GM11168 (cell line): ENCODE measurements at regions not wholly inside any gene's neighbourhood (a gene's known extent, or its start where the extent isn't known, plus 50 kb on each side); places are given as distances from the start of the nearest gene placed in this dataset.
"Not testable (repeated sequence)": the region's sequence is repeated elsewhere in the genome, so short reads cannot be mapped to it uniquely, and the experiment has no call there.

Experiments
- in situ Hi-C: fragments of 300-500 bp; cut with MboI; formaldehyde crosslinking; loops from one replicate; pipeline ENCODE4 v1.12.0; 2022; ENCODE audit warnings: low sequenced_read_pairs; ENCODE audit not compliant: unreplicated experiment

GRCh38 chr17:14747603-14747950 is 446.7 kb downstream of the HS3ST3B1 start:
- in situ Hi-C loops, result no loop called here

- in situ Hi-C loops, result no loop called here
Measured at GRCh38 chr17:14746822-14747602, 446.1 kb downstream of the HS3ST3B1 start.

DNA sequence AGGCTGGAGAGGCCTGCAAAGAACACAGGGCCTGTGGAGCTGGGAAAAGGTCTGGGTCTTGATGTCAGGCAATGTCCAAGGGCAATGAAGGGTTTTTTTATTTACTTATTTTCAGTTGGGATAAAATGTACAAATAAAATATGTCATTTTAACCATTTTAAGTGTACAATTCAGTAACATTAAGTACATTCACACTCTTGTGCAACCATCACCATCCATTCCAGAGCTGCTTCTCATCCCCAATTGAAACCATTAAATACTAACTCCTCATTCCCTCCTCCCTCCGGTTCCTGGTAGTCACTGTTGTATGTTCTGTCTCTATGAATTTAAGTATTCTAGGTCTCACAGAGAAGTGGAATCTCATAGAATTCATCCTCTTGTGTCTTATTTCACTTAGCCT is 444.7 kb downstream of the HS3ST3B1 start:
- in situ Hi-C loops, result no loop called here

DNA sequence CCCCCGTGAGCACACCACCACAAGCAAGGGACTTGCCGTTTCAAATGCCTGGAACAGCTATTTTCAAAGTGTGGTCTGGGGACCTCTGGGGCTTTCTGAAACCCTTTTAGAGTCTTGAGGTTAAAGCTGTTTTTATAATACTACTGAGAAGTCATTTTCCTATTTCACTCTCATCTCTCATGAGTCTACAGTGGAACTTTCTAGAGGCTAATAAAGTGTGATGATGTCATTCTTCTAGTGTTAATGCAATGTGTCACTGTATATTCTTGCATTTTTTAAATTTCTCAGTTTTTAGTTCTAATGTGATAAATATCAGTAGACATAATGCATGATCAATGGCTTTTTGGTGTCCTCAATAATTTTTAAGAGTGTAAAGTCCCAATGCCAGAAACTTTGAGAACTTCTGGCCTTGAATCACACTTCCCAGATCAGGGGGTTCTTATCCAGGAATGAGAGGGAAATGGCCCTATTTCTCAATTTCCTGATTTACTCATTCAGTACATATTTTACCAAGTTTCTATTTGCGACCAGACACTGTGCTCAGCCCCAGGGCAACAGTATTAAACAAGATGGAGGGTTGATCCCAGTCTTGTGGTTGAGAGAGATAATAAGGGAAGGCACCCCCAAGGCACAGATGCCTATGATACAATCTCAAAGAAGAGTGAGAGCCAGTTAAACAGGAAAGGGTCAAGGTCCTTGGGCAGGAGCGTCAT is 444.0 kb downstream of the HS3ST3B1 start:
- in situ Hi-C loops, result no loop called here

- in situ Hi-C loops, result no loop called here
Measured at GRCh38 chr17:14741491-14741890, 440.6 kb downstream of the HS3ST3B1 start.

DNA sequence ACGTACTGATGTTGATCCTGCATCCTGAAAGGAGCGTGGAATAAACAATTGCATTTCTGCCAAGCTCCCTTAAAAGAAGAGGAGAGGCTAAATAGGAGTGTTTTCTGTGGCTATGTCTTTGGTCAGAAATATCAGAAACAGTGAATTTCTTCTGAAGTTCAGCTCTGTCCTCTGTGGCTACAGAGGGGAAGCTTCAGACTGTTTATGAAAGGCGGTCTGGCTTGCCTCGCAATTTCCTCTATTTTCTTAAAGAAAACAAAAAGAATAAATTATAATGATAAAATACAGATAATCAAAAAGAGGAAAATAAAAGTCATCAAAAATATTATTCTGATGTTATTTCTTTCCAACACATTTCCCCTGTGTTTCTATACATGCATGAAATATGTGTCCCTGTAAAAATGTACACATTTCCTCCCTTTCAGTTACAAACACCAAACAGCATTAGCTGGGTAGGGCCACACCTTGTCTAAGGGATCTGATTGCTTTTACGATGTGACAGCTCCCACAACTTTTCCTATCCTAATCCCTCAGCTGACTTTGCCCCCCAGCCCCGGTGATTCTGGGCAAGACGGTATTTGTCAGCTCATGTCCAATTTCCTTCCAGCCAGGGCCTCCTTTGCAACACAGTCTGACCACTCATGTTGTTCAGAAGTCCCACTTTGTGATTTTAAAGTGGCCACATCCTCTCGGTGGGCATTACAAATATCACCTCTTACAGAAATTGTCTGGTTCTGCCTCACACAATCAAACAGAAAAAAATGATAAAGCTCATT is 439.0 kb downstream of the HS3ST3B1 start:
- in situ Hi-C loops, result no loop called here

DNA sequence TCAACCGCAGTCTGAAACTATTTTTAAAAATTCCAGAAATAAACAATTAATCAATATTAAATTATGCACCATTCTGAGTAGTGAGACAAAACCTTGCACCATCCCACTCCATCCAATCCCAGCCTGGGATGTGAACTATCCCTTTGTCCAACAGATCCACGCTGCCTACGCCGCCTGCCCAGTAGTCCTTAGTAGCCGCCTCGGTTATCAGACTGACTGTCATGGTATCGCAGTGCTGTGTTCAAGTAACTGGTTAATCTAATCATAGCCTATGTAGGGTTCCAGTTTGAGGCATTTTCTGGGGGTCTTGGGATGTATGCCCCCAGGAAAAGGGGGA is 437.7 kb downstream of the HS3ST3B1 start:
- in situ Hi-C loops, result no loop called here

DNA sequence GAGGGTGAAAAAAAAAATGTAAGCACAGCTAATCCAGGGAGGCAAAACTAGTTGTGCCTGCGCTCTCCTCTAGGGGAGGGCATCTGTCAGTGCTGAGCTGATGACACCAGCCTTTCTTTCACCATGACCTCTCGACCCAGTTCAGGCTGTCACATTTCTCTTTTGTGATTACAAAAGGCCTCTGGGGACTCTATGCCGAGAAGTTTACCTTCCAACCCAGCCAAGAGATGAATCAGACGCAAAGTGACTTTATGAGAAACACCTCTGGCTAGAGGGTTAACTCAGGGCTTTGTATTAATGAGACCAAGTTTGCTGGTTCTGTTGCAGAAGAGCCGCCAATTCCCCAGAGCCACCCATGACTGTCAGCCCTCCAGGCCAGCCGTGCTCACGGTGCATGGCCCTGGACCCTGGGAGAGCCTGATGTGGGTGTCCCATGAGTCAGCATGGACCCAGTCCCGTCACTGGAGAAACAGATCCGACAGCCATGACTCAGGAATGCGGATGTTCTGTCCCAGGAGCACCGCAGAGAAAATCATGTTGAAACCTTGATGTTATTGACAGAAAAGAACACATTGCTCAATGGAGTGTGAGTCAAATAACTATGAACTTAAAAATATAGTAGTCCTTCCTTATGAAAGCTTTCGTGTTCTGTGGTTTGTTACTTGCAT is 437.2 kb downstream of the HS3ST3B1 start:
- in situ Hi-C loops, result no loop called here

- in situ Hi-C loops, result no loop called here
Measured at GRCh38 chr17:14736631-14737030, 435.8 kb downstream of the HS3ST3B1 start.

DNA sequence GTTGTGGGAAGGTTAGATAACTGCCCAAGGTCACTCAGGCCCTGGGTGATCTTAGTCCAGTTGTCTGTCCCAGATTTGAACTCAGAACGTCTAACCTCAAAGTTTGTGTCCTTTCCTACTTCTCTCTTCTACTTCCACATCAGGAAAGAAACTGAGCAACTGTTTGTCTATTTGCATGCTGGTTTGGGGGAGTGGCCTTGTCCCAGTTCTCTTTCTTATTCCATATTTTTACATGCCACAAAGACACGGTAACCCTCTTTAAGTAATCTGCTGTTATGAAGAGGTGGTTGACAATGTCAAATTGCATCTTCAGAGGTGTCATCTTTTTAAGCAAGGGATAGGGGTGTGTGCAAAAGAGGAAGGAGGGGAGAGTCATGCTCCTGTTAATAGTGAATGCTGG is 432.5 kb downstream of the HS3ST3B1 start:
- in situ Hi-C loops, result no loop called here

GRCh38 chr17:14732211-14732610 is 431.3 kb downstream of the HS3ST3B1 start:
- in situ Hi-C loops, result no loop called here

DNA sequence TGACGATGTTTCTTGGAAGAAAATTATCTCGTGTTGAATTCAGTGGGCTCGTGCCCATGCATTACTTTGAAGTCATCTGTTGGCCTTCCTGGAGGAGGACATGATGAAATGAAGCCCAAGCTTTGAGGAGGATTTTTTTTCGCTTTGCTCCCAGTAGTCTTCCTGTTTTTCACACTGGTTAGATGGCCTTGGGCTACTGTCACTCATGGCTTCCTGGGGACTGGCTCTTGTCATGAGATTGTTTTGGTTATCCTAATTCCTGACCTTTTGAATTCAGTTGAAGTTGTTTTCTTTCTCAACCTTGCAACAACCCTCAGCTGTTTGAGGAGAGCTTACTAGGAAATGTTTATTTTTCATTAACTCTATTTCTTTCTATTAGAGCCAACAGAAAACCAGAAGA is 430.7 kb downstream of the HS3ST3B1 start:
- in situ Hi-C loops, result no loop called here

DNA sequence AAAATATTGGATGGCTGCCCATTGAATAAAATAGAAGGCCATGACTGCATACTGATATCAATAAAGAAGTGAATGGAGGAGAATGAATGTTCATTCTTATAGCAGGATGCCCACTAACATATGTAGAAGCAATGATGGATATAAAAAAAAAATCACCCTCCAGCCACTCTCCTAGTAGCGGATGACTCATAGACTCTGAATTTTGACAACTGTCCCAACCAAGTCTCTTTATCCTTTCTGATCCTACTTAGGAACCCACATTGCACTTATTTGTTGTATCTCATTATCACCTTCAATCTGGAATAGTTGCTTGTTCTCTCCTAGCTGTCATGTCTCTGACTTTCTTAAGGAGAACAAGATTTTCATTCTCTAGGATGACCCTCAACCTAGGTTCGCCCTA is 429.9 kb downstream of the HS3ST3B1 start:
- in situ Hi-C loops, result no loop called here

GRCh38 chr17:14725729-14726128 is 424.8 kb downstream of the HS3ST3B1 start:
- in situ Hi-C loops, result no loop called here

GRCh38 chr17:14724770-14725169 is 423.9 kb downstream of the HS3ST3B1 start:
- in situ Hi-C loops, result no loop called here

GRCh38 chr17:14723349-14723748 is 422.5 kb downstream of the HS3ST3B1 start:
- in situ Hi-C loops, result not testable (repeated sequence)

- in situ Hi-C loops, result no loop called here
Measured at GRCh38 chr17:14719942-14720341, 419.1 kb downstream of the HS3ST3B1 start.

DNA sequence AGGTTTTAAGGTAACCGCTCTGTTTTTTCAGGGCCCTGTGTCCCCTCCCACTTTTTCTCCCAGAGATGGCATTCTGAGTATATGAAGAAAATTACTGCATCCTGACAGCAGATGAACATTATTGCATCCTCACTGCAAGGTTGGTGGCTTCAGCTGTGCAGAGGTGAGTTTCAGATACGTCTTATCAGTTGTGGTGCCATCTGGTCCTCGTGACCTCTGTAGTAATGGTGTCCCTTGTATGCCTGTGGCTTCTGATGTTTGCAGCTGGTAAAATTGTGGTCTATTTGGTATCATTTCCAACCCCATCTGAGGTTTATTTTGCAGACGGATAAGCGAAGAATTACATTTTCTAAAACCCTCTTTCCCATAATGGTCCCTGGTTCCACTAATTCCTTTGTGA is 417.0 kb downstream of the HS3ST3B1 start:
- in situ Hi-C loops, result no loop called here

- in situ Hi-C loops, result no loop called here
Measured at GRCh38 chr17:14715561-14715960, 414.7 kb downstream of the HS3ST3B1 start.

- in situ Hi-C loops, result no loop called here
Measured at GRCh38 chr17:14712611-14713021, 411.7 kb downstream of the HS3ST3B1 start.

DNA sequence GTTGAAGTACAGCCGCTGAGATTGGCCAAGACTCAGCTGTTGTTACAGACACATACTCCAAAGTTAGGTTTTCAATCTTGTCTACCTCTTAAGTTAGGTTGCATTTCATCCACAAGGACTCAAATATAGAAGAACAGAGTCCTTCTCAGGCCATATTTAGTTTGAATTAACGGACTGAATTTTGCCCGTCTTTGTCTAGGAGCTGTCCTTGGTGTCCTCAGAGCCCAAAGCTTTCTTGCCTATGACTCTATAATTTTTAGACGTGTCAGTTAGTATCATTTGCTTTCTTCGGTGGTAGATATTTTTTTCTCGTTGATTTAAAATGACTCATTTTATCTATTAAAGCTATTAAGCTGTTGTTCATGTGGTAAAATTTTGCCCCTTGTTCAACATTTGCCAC is 403.2 kb downstream of the HS3ST3B1 start:
- in situ Hi-C loops, result no loop called here
